Activated effector memory CD4-positive, alpha-beta T cell treated with Interleukin-2 at 50 U/mL for 16 hours (primary cell): ENCODE measurements at regions not wholly inside any gene's neighbourhood (a gene's known extent, or its start where the extent isn't known, plus 50 kb on each side); places are given as distances from the start of the nearest gene placed in this dataset.

ENCODE experiments used
- DNase-seq: peaks from one replicate; pipeline ENCODE4 v3.0.0-alpha.2; 2020

GRCh38 chr21:24869862-24870261 is 737.4 kb downstream of the MRPL39 start:
- no peak for DNase-seq

GRCh38 chr21:24868117-24868516 is 739.2 kb downstream of the MRPL39 start:
- no peak for DNase-seq

GRCh38 chr21:24861471-24861870 is 745.8 kb downstream of the MRPL39 start:
- no peak for DNase-seq

GRCh38 chr21:24856326-24856725 is 751.0 kb downstream of the MRPL39 start:
- DNase-seq = no peak

GRCh38 chr21:24852610-24853195 is 754.6 kb downstream of the MRPL39 start:
- no peak for DNase-seq

DNA sequence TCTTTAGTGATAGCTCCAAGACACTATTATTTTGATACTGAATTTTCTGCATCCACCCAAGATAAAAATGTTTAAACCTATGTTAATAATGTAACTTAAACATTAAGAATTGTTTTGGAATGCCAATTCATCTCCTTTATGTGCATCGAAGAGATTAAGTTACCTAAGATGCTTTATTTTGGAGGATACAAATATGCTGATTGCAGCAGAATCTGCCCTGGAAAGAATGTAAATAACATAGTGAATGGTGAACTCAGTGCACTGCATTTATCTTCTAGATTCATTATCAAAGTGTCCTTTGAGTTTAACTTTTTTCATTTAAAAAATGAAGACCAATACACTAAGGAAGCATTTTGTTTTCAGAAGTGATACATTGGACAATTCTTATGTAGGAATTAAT is 757.2 kb downstream of the MRPL39 start:
- no peak for DNase-seq

GRCh38 chr21:24844671-24845070 is 762.6 kb downstream of the MRPL39 start:
- DNase-seq = no peak

GRCh38 chr21:24840287-24840686 is 767.0 kb downstream of the MRPL39 start:
- no peak for DNase-seq

GRCh38 chr21:24832961-24833360 is 774.3 kb downstream of the MRPL39 start:
- no peak for DNase-seq

DNA sequence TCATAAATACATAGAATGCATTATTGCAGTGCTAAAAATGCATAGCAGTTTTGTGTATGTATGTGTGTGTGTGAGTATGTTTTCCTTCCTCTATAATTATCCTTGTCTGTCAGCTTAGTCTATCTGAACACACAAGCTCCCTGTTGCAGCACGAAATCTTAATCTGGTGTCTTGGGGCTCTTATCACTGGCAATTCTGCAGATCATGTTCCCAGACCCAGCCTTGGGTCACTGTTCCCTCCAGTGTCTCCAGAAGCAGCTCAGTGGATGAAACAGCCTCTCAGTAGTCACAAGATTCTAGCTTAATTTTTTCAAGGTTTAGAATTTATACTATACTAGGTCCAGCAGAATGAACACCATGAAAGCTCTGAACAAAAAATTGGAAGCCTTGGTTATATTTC is 777.9 kb downstream of the MRPL39 start:
- DNase-seq = no peak

GRCh38 chr21:24826822-24827221 is 780.5 kb downstream of the MRPL39 start:
- DNase-seq = no peak

- DNase-seq = no peak
These were observed 781.9 kb downstream of the MRPL39 start for GRCh38 chr21:24825348-24825747.

DNA sequence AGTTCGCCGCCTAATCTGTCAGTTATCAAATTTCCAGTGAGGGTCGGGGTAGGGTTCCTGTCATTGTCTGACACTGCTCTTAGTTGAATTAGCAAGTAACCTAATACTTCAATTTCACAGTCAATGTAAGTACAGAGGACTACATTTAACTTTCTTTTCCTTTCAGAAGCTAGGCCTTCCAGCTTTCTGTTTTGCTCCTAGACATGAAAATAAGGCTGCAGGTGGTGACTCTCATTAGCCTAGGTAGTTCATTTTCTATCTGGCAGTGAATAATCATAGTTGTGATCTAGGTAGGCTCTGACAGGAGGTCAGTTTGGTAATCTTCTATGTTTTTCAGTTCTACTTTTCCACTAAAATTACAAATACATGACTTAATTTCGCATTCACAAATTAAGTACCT is 783.1 kb downstream of the MRPL39 start:
- no peak for DNase-seq

DNA sequence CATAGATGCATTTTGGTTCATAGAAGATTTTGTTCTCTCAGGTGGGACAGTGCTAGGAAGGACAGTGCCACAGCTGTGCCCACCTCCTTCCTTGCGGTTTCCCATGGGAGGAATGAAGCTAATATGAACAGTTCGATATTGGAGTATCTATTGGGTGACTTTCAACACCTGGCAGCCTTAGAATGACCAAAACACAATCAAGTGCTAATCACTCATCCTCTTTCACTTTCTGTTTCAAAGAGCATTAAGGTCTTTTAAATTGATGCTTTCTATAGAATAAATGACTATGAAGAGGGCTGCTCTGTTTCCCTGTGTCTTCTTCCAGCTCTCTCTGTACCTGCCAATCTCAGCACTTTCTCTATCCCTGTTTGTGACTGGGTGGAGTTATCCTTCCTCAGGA is 784.0 kb downstream of the MRPL39 start:
- DNase-seq = no peak

GRCh38 chr21:24785033-24785432 is 822.2 kb downstream of the MRPL39 start:
- no peak for DNase-seq

DNA sequence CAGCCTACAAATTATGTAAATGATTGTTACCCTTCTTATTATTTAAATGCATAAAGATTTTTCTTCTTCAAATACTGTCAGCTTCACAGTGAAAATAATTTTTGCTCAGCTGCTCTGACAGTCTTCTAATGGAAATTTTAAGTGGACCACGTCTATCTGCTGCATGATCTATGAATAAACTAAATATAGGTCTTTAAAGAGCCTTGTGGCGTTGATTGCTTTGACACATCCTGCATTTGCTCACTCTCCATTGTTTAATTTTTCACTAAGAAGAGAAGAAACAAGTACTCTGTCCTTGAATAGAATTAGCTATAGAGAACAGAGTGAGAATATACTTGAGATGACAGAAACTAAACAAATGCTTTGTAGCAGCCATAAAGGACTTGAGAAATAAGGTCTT is 826.1 kb downstream of the MRPL39 start:
- no peak for DNase-seq

DNA sequence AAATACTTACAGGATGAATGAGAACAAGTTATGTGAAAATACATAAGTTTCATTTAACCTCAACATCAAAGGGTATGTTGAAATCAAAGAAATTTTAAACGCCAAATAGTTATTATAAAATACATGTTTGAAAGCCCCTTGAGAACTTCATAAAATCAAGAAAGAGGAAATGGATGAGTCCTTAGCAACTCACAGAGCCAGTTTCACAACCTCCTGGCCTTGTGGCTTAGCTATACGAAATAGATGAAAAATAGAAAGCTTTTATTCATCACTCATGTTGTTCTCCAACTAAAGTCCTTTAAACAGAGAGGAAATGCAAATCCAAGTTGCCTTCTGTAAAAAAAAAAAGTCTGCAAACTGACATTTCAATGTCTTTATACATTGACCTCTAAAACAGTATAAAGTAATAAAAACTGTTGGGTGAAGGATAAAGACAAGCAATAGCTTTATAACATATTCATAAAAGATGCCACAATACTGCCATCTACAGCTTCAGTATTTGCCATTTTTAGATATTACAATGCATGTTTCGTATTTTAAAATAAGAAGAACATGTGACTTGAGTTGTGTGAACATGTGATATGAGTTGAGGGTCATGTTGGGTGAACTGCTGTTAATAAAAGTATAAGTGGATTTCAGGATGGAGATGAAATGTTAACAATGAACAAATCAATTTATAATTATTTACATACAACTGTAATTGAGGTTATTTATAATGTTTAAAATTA is 847.8 kb downstream of the MRPL39 start:
- no peak for DNase-seq

- no peak for DNase-seq
These were observed 869.2 kb downstream of the MRPL39 start for GRCh38 chr21:24738063-24738462.

DNA sequence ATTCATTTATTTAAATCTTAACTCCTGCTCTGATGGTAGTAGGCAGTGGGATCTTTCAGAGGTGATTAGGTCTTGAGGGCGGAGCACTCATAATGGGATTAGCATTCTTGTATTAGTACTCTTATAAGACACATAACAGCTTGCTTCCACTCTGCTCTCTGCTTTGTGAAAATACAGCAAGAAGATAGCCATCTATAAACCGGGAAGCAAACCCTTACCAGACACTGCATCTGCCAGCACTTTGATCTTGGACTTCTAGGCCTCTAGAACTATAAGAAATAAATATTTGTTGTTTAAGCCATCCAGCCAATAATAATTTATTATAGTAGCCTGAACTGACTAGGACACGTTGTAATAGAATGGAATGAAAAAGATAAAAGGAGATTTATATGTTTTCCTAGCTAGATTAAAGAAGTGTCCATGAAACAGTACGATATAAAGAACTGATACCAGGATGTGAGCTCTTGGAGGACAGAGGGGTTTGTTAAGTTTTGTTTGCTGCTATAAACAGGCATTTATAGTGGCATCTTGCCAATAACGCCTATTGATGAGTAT is 869.9 kb downstream of the MRPL39 start:
- DNase-seq = no peak

- DNase-seq = no peak
These were observed 876.6 kb downstream of the MRPL39 start for GRCh38 chr21:24730661-24731060.

DNA sequence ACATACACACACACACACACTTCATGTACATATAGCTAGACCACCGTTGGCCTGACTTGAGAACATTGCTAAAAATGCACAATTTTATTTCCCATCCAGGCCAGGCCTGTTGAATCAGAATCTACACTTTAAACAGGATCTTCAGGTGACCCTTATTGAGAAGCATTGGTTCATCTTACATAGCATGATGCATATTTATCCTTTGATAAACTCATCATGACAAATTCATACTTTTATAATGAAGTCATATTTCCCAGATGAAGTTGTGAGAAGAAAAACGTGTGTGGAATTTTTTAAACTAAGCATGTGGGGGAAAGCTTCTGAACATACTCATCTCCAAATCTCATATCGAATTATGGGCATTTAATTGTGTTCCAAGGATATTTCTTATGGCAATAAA is 877.7 kb downstream of the MRPL39 start:
- no peak for DNase-seq

DNA sequence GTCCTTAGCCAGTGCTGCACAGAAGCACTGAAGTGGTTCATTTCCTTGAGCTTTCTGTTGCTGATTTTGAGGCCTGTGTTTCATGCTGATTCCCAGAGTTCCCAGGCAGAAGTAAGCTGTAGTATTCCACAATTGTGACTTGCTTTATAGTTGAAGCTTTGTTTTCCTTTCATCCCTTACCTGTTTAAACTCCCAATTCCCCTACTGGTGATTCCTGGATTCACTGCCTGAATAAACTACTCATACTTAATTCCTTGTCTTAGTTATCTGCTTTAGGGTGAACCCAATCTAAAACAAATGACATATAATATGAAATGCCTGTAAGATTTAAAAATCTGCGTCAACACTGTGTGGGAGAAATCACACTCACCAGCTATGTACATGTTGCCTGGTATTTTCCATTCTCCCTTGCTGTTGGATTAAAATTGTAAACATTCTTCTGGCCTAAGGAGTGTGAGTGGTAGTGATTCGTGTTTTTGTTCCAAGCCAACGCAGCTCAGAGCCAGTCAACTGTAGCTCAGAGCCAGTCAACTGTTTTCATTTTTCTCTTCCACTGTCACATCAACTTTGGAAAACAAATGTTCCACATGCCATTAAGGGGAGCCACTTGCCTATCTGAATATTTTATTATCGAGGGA is 879.4 kb downstream of the MRPL39 start:
- DNase-seq = no peak

DNA sequence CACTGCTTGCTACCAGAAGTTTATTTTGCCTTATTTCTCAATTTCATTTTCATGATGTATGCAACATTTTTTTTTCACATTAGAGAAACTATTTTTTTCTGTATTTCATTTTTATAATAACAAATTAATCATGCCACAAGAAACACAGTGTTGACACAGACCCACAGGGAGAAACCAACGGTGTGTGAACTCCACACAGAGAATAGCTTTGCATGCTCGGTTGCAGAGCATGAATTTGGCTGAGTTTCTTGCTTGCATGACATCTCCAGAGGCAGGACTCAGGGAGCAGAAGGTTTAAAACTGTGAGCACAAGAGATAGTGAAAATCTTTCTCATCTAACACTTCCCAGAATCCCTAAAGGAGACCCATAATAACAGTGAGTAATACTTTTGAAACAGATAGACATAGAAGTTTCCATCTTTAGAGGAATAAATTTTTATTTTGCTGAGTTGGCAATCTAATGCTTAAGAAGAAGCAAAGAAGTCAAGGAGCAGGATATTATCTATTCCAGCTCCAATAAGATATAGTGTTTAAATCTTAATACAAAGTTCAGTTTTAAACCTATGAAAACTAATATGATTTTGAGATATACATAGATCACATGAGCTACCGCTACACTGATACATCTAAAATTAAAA is 890.9 kb downstream of the MRPL39 start:
- no peak for DNase-seq
